GM18909 (cell line): ENCODE measurements at regions not wholly inside any gene's neighbourhood (a gene's known extent, or its start where the extent isn't known, plus 50 kb on each side); places are given as distances from the start of the nearest gene placed in this dataset.
"Not testable (repeated sequence)": the region's sequence is repeated elsewhere in the genome, so short reads cannot be mapped to it uniquely, and the experiment has no call there.

ENCODE experiments used
- ATAC-seq: cut with Tn5 transposase; IDR thresholded peaks from one replicate; pipeline ENCODE4 v1.9.1; 2021; ENCODE audit warnings: mild to moderate bottlenecking; ENCODE audit not compliant: unreplicated experiment, poor library complexity

DNA sequence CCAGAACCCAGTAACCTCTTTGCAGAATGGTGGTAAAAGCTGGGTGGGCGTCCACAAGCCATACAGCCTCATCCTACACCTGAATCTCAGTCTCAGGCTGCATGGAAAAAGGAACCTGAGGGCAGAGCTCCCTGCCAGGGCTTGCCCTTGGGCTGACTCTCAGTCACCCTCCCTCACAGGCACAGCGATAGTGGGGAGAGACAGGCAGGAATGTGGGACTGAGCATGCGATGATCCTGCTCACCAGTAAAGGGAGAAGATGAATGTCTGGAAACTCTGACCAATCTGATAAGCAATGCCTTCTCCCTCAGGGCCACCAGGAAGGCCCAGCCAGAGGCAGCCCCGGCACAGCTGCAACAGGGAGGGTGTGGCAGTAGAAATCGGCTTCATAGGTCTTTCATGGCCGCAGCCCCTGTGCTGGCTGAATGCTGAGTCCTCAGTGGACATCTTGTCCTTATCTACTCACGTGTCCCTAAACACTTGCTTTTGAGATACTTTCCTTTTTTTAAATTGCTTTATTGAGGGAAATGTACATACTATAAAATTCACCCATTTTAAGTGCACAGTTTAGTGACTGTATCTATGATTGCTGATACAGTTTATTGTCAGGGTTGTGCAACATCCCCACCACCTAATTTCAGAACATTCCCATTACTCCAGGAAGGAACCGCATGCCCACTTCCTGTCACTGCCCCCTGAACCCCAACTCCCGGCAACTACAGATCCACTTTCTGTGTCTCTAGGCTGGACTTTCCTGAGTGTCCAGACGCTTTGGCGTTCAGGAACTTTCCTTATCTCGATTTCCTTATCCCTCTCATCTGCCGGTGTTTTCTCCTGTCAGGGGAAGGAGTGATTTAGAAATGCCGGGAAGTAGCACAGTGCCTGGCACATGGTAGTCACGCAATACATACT lies 258.1 kb downstream of the PCNX1 start:
- no peak for ATAC-seq

- ATAC-seq, result no peak
These were observed 259.1 kb downstream of the PCNX1 start for GRCh38 chr14:71166180-71166837.

- not testable (repeated sequence) for ATAC-seq
These were observed 260.2 kb downstream of the PCNX1 start for GRCh38 chr14:71167325-71167950.

DNA sequence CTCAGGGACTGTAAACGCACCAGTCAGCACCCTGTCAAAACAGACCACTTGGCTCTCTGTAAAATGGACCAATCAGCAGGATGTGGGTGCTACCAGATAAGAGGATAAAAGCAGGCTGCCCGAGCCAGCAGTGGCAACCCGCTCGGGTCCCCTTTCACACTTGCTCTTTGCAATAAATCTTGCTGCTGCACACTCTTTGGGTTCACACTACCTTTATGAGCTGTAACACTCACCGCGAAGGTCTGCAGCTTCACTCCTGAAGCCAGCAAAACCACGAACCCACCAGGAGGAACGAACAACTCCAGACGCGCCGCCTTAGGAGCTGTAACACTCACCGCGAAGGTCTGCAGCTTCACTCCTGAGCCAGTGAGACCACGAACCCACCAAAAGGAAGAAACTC lies 260.9 kb downstream of the PCNX1 start:
- not testable (repeated sequence) for ATAC-seq

DNA sequence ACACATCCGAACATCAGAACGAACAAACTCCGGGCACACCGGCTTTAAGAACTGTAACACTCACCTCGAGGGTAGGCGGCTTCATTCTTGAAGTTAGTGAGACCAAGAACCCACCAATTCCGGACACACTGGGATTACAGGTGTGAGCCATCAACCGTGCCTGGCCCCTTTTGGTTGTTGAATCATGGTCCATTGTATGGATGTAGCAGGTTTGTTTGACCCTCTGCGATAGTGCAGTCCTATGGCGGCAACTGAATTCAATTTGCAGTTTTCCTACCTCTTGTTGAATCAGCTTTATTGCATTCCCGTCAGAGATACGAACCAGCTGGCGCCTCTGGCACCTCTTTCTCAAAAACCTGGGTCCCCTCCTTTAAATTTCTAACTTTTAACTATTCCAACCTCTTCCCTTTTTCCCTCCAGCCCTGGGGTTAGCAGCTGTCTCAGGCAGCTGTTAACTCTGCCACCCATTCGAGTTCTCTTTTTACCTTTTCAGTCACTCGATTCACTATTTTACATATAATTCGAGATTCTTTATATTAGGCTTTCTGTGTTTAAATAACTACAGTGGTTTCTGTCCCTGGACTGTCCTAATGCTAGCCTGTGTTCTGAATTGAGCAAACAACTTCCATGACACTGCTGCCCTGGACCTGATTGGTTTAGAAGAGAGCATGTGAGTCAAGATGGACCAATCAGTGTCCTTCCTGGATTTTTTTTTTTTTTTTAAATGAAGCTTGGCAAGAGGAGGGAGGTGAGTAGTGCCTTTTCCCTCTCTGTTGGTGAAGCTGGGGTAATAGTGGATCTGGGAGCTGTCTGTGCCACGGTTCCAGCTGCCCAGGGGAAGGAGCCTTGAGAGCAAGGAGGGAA lies 261.5 kb downstream of the PCNX1 start:
- ATAC-seq, result no peak

GRCh38 chr14:71169861-71170260 lies 262.6 kb downstream of the PCNX1 start:
- no peak for ATAC-seq

- ATAC-seq, result no peak
These were observed 268.2 kb downstream of the PCNX1 start for GRCh38 chr14:71175491-71175890.

GRCh38 chr14:71179066-71179465 lies 271.8 kb downstream of the PCNX1 start:
- ATAC-seq, result no peak

- no peak for ATAC-seq
These were observed 273.1 kb downstream of the PCNX1 start for GRCh38 chr14:71180397-71180796.

- no peak for ATAC-seq
These were observed 274.1 kb downstream of the PCNX1 start for GRCh38 chr14:71181215-71182003.

GRCh38 chr14:71183876-71184689 lies 276.8 kb downstream of the PCNX1 start:
- no peak for ATAC-seq

DNA sequence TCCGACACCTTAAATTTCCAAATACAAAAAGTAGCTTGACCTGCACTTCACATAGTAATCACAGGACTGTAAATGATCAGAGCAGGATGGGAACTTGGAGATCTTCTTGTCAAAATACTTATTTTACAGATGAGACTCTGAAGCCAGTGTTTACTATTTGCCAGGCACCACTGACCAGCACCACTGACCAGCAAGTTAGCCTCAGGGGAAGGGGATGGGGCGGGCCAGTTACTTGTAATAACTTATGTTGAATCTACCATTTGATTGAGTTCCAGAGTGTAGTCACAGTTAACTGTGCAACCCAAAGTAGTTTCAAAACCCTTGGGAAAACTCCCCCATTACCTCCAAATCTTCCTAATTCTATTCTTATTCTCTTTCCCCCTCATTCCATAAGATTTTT lies 278.4 kb downstream of the PCNX1 start:
- no peak for ATAC-seq

GRCh38 chr14:71187633-71188356 lies 280.5 kb downstream of the PCNX1 start:
- no peak for ATAC-seq

GRCh38 chr14:71190770-71191374 lies 283.6 kb downstream of the PCNX1 start:
- ATAC-seq, result no peak

- no peak for ATAC-seq
These were observed 286.4 kb downstream of the PCNX1 start for GRCh38 chr14:71193663-71194062.

DNA sequence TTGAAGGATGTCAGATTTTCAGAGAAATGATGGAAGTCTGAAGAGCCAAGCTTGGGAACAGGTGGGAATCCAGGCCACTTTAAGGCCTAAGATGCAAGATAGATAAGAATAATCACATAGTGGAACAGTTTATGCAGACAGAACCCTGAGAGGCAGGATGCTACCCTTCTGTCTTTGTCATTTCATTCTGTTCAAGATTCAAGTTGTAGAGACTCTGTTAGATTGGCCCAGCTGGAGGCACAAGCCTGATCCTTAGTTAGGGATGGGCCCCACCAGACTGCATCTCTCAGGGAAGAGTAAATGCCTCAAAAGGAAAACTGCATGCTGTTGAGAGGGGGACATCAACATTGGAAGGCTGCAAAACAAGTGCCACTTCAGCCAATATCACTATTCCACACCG lies 287.0 kb downstream of the PCNX1 start:
- no peak for ATAC-seq

GRCh38 chr14:71196921-71197320 lies 289.7 kb downstream of the PCNX1 start:
- ATAC-seq, result no peak

GRCh38 chr14:71198687-71199086 lies 291.4 kb downstream of the PCNX1 start:
- no peak for ATAC-seq
